ENCODE measurements at regions not wholly inside any gene's neighbourhood (a gene's known extent, or its start where the extent isn't known, plus 50 kb on each side); places are given as distances from the start of the nearest gene placed in this dataset.

- Mint-ChIP-seq H3K27ac (no peak overlapping the region), H3K4me3 (no peak overlapping the region), H3K4me1 (ENCODE audit: low read depth) (peaks cover 2% of the 10 kb centered on the region), H3K36me3 (ENCODE audit: low read depth) (peaks cover 1% of the 10 kb centered on the region), H3K27me3 (ENCODE audit: low read depth) (peaks cover 40% of the 10 kb centered on the region), H3K9me3 (no peaks in the 10 kb centered on the region)
Measured at GRCh38 chr20:50313827-50314677, 123.4 kb downstream of the CEBPB start.

- no peak overlapping the region for H3K27ac Mint-ChIP-seq
- peaks cover 40% of the 10 kb centered on the region for H3K27me3 Mint-ChIP-seq (ENCODE audit: low read depth)
- no peaks in the 10 kb centered on the region for H3K9me3 Mint-ChIP-seq
- no peak overlapping the region for H3K4me3 Mint-ChIP-seq
- peaks cover 1% of the 10 kb centered on the region for H3K36me3 Mint-ChIP-seq (ENCODE audit: low read depth)
- H3K4me1 Mint-ChIP-seq (ENCODE audit: low read depth): peaks cover 2% of the 10 kb centered on the region
Measured at GRCh38 chr20:50314678-50315335, 124.2 kb downstream of the CEBPB start.

- H3K27ac Mint-ChIP-seq: no peak overlapping the region
- H3K9me3 Mint-ChIP-seq: no peaks in the 10 kb centered on the region
- H3K27me3 Mint-ChIP-seq (ENCODE audit: low read depth): peaks cover 40% of the 10 kb centered on the region
- peaks cover 1% of the 10 kb centered on the region for H3K36me3 Mint-ChIP-seq (ENCODE audit: low read depth)
- H3K4me1 Mint-ChIP-seq (ENCODE audit: low read depth): peaks cover 4% of the 10 kb centered on the region
- no peak overlapping the region for H3K4me3 Mint-ChIP-seq
Measured at GRCh38 chr20:50315586-50316551, 125.2 kb downstream of the CEBPB start.

- no peaks in the 10 kb centered on the region for H3K9me3 Mint-ChIP-seq
- H3K4me1 Mint-ChIP-seq (ENCODE audit: low read depth): peaks cover 4% of the 10 kb centered on the region
- peaks cover 1% of the 10 kb centered on the region for H3K36me3 Mint-ChIP-seq (ENCODE audit: low read depth)
- H3K27ac Mint-ChIP-seq: no peak overlapping the region
- no peak overlapping the region for H3K4me3 Mint-ChIP-seq
- peaks cover 36% of the 10 kb centered on the region for H3K27me3 Mint-ChIP-seq (ENCODE audit: low read depth)
Measured at GRCh38 chr20:50317116-50317515, 126.5 kb downstream of the CEBPB start.

- H3K27me3 Mint-ChIP-seq (ENCODE audit: low read depth): peaks cover 34% of the 10 kb centered on the region
- H3K36me3 Mint-ChIP-seq (ENCODE audit: low read depth): peaks cover 1% of the 10 kb centered on the region
- no peak overlapping the region for H3K4me3 Mint-ChIP-seq
Measured at GRCh38 chr20:50317609-50318008, 127.0 kb downstream of the CEBPB start.

GRCh38 chr20:50318710-50319109 lies 128.1 kb downstream of the CEBPB start:
- Mint-ChIP-seq H3K4me1 (ENCODE audit: low read depth) (peaks cover 4% of the 10 kb centered on the region), H3K4me3 (no peak overlapping the region), H3K27me3 (ENCODE audit: low read depth) (peaks cover 27% of the 10 kb centered on the region), H3K9me3 (no peaks in the 10 kb centered on the region), H3K36me3 (ENCODE audit: low read depth) (peaks cover 1% of the 10 kb centered on the region), H3K27ac (no peak overlapping the region)

More at GRCh38 chr20:50317609-50318008, 127.0 kb downstream of the CEBPB start:
- peaks cover 4% of the 10 kb centered on the region for H3K4me1 Mint-ChIP-seq (ENCODE audit: low read depth)
- H3K27ac Mint-ChIP-seq: no peak overlapping the region
- H3K9me3 Mint-ChIP-seq: no peaks in the 10 kb centered on the region

GRCh38 chr20:50320005-50320900 lies 129.6 kb downstream of the CEBPB start:
- H3K27me3 Mint-ChIP-seq (ENCODE audit: low read depth): peaks cover 17% of the 10 kb centered on the region
- H3K4me3 Mint-ChIP-seq: no peak overlapping the region
- H3K36me3 Mint-ChIP-seq (ENCODE audit: low read depth): peaks cover 1% of the 10 kb centered on the region
- peaks cover 4% of the 10 kb centered on the region for H3K4me1 Mint-ChIP-seq (ENCODE audit: low read depth)
- H3K27ac Mint-ChIP-seq: no peak overlapping the region
- no peaks in the 10 kb centered on the region for H3K9me3 Mint-ChIP-seq

- Mint-ChIP-seq H3K4me1 (ENCODE audit: low read depth) (peaks cover 6% of the 10 kb centered on the region), H3K27me3 (ENCODE audit: low read depth) (peaks cover 16% of the 10 kb centered on the region), H3K9me3 (peaks cover 3% of the 10 kb centered on the region), H3K36me3 (ENCODE audit: low read depth) (peaks cover 1% of the 10 kb centered on the region), H3K27ac (no peak overlapping the region), H3K4me3 (no peak overlapping the region)
Measured at GRCh38 chr20:50320901-50321796, 130.5 kb downstream of the CEBPB start.

GRCh38 chr20:50321797-50322480 lies 131.3 kb downstream of the CEBPB start:
- no peak overlapping the region for H3K4me3 Mint-ChIP-seq
- H3K27ac Mint-ChIP-seq: no peak overlapping the region

GRCh38 chr20:50322703-50323131 lies 132.1 kb downstream of the CEBPB start:
- H3K4me1 Mint-ChIP-seq (ENCODE audit: low read depth): peaks cover 6% of the 10 kb centered on the region
- H3K27me3 Mint-ChIP-seq (ENCODE audit: low read depth): peaks cover 9% of the 10 kb centered on the region
- no peak overlapping the region for H3K27ac Mint-ChIP-seq
- no peak overlapping the region for H3K4me3 Mint-ChIP-seq
- H3K9me3 Mint-ChIP-seq: peaks cover 3% of the 10 kb centered on the region
- no peaks in the 10 kb centered on the region for H3K36me3 Mint-ChIP-seq (ENCODE audit: low read depth)

More at GRCh38 chr20:50321797-50322480, 131.3 kb downstream of the CEBPB start:
- Mint-ChIP-seq H3K4me1 (ENCODE audit: low read depth) (peaks cover 6% of the 10 kb centered on the region), H3K9me3 (peaks cover 3% of the 10 kb centered on the region), H3K36me3 (ENCODE audit: low read depth) (no peaks in the 10 kb centered on the region), H3K27me3 (ENCODE audit: low read depth) (peaks cover 10% of the 10 kb centered on the region)

GRCh38 chr20:50323209-50323608 lies 132.6 kb downstream of the CEBPB start:
- Mint-ChIP-seq H3K4me1 (ENCODE audit: low read depth) (peaks cover 6% of the 10 kb centered on the region), H3K27me3 (ENCODE audit: low read depth) (peaks cover 7% of the 10 kb centered on the region), H3K4me3 (no peak overlapping the region), H3K36me3 (ENCODE audit: low read depth) (no peaks in the 10 kb centered on the region), H3K9me3 (peaks cover 3% of the 10 kb centered on the region), H3K27ac (no peak overlapping the region)
